ENCODE measurements at regions not wholly inside any gene's neighbourhood (a gene's known extent, or its start where the extent isn't known, plus 50 kb on each side); places are given as distances from the start of the nearest gene placed in this dataset.
"Not testable (repeated sequence)": the region's sequence is repeated elsewhere in the genome, so short reads cannot be mapped to it uniquely, and the experiment has no call there.

DNA sequence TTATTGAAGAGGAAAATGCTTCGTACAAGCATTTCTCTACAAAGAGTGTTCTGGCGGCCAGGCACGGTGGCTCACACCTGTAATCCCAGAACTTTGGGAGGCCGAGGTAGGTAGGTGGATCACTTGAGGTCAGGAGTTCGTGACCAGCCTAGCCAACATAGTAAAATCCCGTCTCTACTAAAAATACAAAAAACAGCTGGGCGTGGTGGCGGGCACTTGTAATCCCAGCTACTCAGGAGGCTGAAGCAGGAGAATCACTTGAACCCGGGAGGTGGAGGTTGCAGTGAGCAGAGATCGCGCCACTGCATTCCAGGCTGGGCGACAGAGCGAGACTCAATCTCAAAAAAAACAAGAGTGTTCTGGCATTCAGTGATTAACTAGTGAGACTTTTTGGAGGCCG lies 117.0 kb upstream of the DMRT1 start:
- H3K36me3 ChIP-seq (ENCODE audit: control insufficient read depth in 4 of 4, insufficient read depth in 4 of 4, low read length in 3 of 4): peaks cover 0 to 29% (median 15%) of the 10 kb centered on the region in 4 experiments
- H3K9me3 ChIP-seq (ENCODE audit: control extremely low read depth in 1 of 5, control insufficient read depth in 4 of 5, insufficient read depth in 2 of 5, low read depth in 1 of 5, low read length in 4 of 5); H3K4me3 ChIP-seq (ENCODE audit: control insufficient read depth in 1 of 7, extremely low read depth in 1 of 7, insufficient read depth in 4 of 7, low read depth in 2 of 7, low read length in 6 of 7); DNase-seq; CTCF ChIA-PET; H3K27me3 ChIP-seq (replicated peaks in 2 of 5; ENCODE audit: control insufficient read depth in 4 of 5, insufficient read depth in 5 of 5, low read length in 4 of 5); H3K4me1 ChIP-seq (ENCODE audit: control extremely low read depth in 1 of 4, control insufficient read depth in 4 of 4, insufficient read depth in 4 of 4, low read length in 3 of 4); H3K27ac ChIP-seq (ENCODE audit: insufficient read depth in 1 of 2, low read depth in 1 of 2, low read length in 2 of 2, poor library complexity in 1 of 2, severe bottlenecking in 2 of 2); POLR2A ChIA-PET: not testable (repeated sequence)
- WGBS (ENCODE audit: insufficient coverage): 98% methylated on average over 11 of the region's 14 CpGs

GRCh38 chr9:726005-726404 lies 115.5 kb upstream of the DMRT1 start:
- Histone ChIP-seq H3K27me3 (replicated peaks in 2 of 5; ENCODE audit: control insufficient read depth in 4 of 5, insufficient read depth in 5 of 5, low read length in 4 of 5) (no peaks in the 10 kb centered on the region), H3K4me3 (ENCODE audit: control insufficient read depth in 1 of 7, extremely low read depth in 1 of 7, insufficient read depth in 4 of 7, low read depth in 2 of 7, low read length in 6 of 7) (no peak overlapping the region), H3K4me1 (ENCODE audit: control extremely low read depth in 1 of 4, control insufficient read depth in 4 of 4, insufficient read depth in 4 of 4, low read length in 3 of 4) (no peaks in the 10 kb centered on the region), H3K36me3 (ENCODE audit: control insufficient read depth in 4 of 4, insufficient read depth in 4 of 4, low read length in 3 of 4) (peaks cover 0 to 29% (median 22%) of the 10 kb centered on the region in 4 experiments), H3K27ac (ENCODE audit: insufficient read depth in 1 of 2, low read depth in 1 of 2, low read length in 2 of 2, poor library complexity in 1 of 2, severe bottlenecking in 2 of 2) (no peak overlapping the region), H3K9me3 (ENCODE audit: control extremely low read depth in 1 of 5, control insufficient read depth in 4 of 5, insufficient read depth in 2 of 5, low read depth in 1 of 5, low read length in 4 of 5) (no peaks in the 10 kb centered on the region)
- WGBS (ENCODE audit: insufficient coverage): 93% methylated on average over 4 of the region's 4 CpGs
- ChIA-PET POLR2A (no interaction called here), CTCF (interaction anchor here (1.9 kb wide), 1 partner anchor 11 kb away, joined by 4 read pairs; no protein-coding TSS in a partner anchor)
- no peak for DNase-seq

DNA sequence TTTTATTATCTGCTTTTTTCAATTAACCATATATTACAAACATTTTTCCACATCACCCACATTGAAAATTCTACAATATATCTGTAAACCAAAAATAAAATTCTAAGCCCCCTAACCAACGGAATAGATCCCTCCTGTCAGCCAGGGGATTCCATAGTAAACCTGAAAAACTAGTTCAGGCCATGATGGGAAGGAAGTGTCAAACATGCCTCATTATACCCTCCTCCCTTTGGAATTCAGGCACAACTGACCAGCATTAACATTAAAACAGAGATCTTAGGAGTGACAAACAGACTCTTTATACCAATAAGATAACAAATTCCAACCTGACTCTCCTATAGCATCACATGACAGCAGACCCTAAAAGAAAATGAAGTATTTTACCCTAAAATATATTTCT lies 113.7 kb upstream of the DMRT1 start:
- Histone ChIP-seq H3K9me3 (ENCODE audit: control extremely low read depth in 1 of 5, control insufficient read depth in 4 of 5, insufficient read depth in 2 of 5, low read depth in 1 of 5, low read length in 4 of 5) (no peaks in the 10 kb centered on the region), H3K4me3 (ENCODE audit: control insufficient read depth in 1 of 7, extremely low read depth in 1 of 7, insufficient read depth in 4 of 7, low read depth in 2 of 7, low read length in 6 of 7) (no peak overlapping the region), H3K27ac (ENCODE audit: insufficient read depth in 1 of 2, low read depth in 1 of 2, low read length in 2 of 2, poor library complexity in 1 of 2, severe bottlenecking in 2 of 2) (no peak overlapping the region), H3K27me3 (replicated peaks in 2 of 5; ENCODE audit: control insufficient read depth in 4 of 5, insufficient read depth in 5 of 5, low read length in 4 of 5) (no peaks in the 10 kb centered on the region), H3K36me3 (ENCODE audit: control insufficient read depth in 4 of 4, insufficient read depth in 4 of 4, low read length in 3 of 4) (peaks cover 0 to 34% (median 31%) of the 10 kb centered on the region in 4 experiments), H3K4me1 (ENCODE audit: control extremely low read depth in 1 of 4, control insufficient read depth in 4 of 4, insufficient read depth in 4 of 4, low read length in 3 of 4) (no peaks in the 10 kb centered on the region)
- CTCF ChIA-PET: interaction anchor here (1.9 kb wide), 1 partner anchor 10 kb away, joined by 4 read pairs; no protein-coding TSS in a partner anchor
- no peak for DNase-seq
- POLR2A ChIA-PET: no interaction called here
- 100% methylated on average over 1 of the region's 1 CpG for WGBS (ENCODE audit: insufficient coverage)

DNA sequence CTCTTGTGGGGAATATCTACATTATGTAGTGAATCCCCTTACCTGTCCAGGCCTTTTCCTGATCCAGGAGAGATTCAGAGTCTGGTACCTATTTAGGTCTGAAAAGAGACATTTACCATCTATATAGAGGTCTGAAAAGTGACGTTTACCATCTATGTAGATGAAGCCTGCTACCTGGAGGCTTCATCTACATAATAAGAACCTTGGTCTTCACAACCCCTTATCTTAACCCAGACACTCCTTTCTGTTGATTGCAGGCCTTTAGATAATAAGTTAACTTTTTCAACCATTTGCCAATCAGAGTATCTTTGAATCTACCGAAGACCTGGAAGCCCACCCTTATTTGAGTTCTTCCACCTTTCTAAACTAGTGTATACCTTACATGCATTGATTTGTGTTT lies 113.0 kb upstream of the DMRT1 start:
- peaks cover 0 to 37% (median 30%) of the 10 kb centered on the region in 4 experiments for H3K36me3 ChIP-seq (ENCODE audit: control insufficient read depth in 4 of 4, insufficient read depth in 4 of 4, low read length in 3 of 4)
- CTCF ChIA-PET: no interaction called here
- no peak overlapping the region for H3K4me3 ChIP-seq (ENCODE audit: control insufficient read depth in 1 of 7, extremely low read depth in 1 of 7, insufficient read depth in 4 of 7, low read depth in 2 of 7, low read length in 6 of 7)
- no peaks in the 10 kb centered on the region for H3K4me1 ChIP-seq (ENCODE audit: control extremely low read depth in 1 of 4, control insufficient read depth in 4 of 4, insufficient read depth in 4 of 4, low read length in 3 of 4)
- DNase-seq: no peak
- no peak overlapping the region for H3K27ac ChIP-seq (ENCODE audit: insufficient read depth in 1 of 2, low read depth in 1 of 2, low read length in 2 of 2, poor library complexity in 1 of 2, severe bottlenecking in 2 of 2)
- WGBS (ENCODE audit: insufficient coverage): 90% methylated on average over 2 of the region's 2 CpGs
- H3K9me3 ChIP-seq (ENCODE audit: control extremely low read depth in 1 of 5, control insufficient read depth in 4 of 5, insufficient read depth in 2 of 5, low read depth in 1 of 5, low read length in 4 of 5): no peaks in the 10 kb centered on the region
- H3K27me3 ChIP-seq (replicated peaks in 2 of 5; ENCODE audit: control insufficient read depth in 4 of 5, insufficient read depth in 5 of 5, low read length in 4 of 5): no peaks in the 10 kb centered on the region
- POLR2A ChIA-PET: no interaction called here

DNA sequence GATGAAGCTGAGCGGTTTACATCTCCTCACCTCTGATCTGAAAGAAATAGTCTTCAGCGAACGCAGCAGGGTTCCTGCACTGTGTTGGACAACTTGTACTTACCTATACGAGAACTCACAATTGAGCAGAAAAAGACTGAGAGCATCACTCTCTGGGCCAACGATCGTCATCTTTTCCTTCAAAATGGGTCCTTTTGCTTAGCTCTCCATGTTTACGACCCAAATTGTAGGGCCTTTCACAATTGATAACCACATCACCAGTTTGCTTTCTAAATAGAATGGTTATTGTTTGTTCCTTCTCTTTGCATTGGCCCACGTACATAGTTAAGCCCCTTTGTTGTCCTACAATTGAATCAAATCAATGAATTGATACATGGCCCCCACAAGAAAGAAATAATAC lies 110.0 kb upstream of the DMRT1 start:
- no peaks in the 10 kb centered on the region for H3K27me3 ChIP-seq (replicated peaks in 2 of 5; ENCODE audit: control insufficient read depth in 4 of 5, insufficient read depth in 5 of 5, low read length in 4 of 5)
- no peak for DNase-seq
- H3K9me3 ChIP-seq (ENCODE audit: control extremely low read depth in 1 of 5, control insufficient read depth in 4 of 5, insufficient read depth in 2 of 5, low read depth in 1 of 5, low read length in 4 of 5): no peaks in the 10 kb centered on the region
- H3K36me3 ChIP-seq (ENCODE audit: control insufficient read depth in 4 of 4, insufficient read depth in 4 of 4, low read length in 3 of 4): peaks cover 0 to 52% (median 41%) of the 10 kb centered on the region in 4 experiments
- CTCF ChIA-PET: no interaction called here
- no peak overlapping the region for H3K4me3 ChIP-seq (ENCODE audit: control insufficient read depth in 1 of 7, extremely low read depth in 1 of 7, insufficient read depth in 4 of 7, low read depth in 2 of 7, low read length in 6 of 7)
- POLR2A ChIA-PET: no interaction called here
- no peak overlapping the region for H3K27ac ChIP-seq (ENCODE audit: insufficient read depth in 1 of 2, low read depth in 1 of 2, low read length in 2 of 2, poor library complexity in 1 of 2, severe bottlenecking in 2 of 2)
- H3K4me1 ChIP-seq (ENCODE audit: control extremely low read depth in 1 of 4, control insufficient read depth in 4 of 4, insufficient read depth in 4 of 4, low read length in 3 of 4): no peaks in the 10 kb centered on the region
- WGBS (ENCODE audit: insufficient coverage): 100% methylated on average over 5 of the region's 8 CpGs

GRCh38 chr9:734831-735511 lies 106.5 kb upstream of the DMRT1 start:
- POLR2A ChIA-PET: no interaction called here
- CTCF ChIA-PET: interaction anchor here (1.2 to 1.3 kb wide), 2 partner anchors 15 to 22 kb away, joined by 3 read pairs; no protein-coding TSS in a partner anchor
- Histone ChIP-seq H3K4me3 (ENCODE audit: control insufficient read depth in 1 of 7, extremely low read depth in 1 of 7, insufficient read depth in 4 of 7, low read depth in 2 of 7, low read length in 6 of 7) (no peak overlapping the region), H3K27me3 (replicated peaks in 2 of 5; ENCODE audit: control insufficient read depth in 4 of 5, insufficient read depth in 5 of 5, low read length in 4 of 5) (no peaks in the 10 kb centered on the region), H3K9me3 (ENCODE audit: control extremely low read depth in 1 of 5, control insufficient read depth in 4 of 5, insufficient read depth in 2 of 5, low read depth in 1 of 5, low read length in 4 of 5) (no peaks in the 10 kb centered on the region), H3K27ac (ENCODE audit: insufficient read depth in 1 of 2, low read depth in 1 of 2, low read length in 2 of 2, poor library complexity in 1 of 2, severe bottlenecking in 2 of 2) (no peak overlapping the region), H3K4me1 (ENCODE audit: control extremely low read depth in 1 of 4, control insufficient read depth in 4 of 4, insufficient read depth in 4 of 4, low read length in 3 of 4) (no peaks in the 10 kb centered on the region), H3K36me3 (ENCODE audit: control insufficient read depth in 4 of 4, insufficient read depth in 4 of 4, low read length in 3 of 4) (peaks cover 3 to 76% (median 59%) of the 10 kb centered on the region in 4 experiments)
- DNase-seq: no peak
- 88% methylated on average over 8 of the region's 9 CpGs for WGBS (ENCODE audit: insufficient coverage)

DNA sequence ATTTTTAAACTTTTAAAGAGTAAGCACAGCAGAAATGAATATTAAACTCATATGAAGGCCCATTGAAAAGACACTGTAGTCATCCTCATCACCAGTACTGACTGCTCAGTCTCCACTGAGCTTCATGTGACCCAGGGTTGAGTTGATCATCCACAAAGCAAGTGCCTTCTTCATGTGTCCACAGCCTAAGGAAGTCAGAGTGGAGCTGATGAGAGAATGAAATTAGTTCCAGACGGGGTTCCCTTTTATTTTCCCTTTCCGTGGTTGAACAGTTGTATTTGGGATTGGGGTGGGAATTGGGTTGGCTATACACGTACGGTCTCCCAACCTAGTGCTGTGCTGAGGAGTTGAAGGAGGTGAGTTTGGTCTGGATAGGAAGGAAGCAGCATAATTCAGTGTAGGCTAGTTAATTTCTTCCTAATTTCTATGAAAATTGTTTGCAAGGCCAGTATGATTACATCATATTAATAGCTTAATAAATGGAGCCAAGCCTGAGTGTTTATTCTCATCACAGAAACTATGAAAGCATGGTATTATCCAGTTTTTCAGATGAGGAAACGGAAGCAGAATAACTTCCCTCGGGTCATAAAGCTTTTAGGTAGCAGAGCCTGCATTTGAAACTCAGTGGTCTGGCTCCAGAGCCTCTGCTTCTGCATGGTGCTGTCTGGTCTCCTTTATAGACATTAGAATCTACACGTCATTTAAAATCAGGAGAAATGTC lies 103.9 kb upstream of the DMRT1 start:
- Histone ChIP-seq H3K4me3 (ENCODE audit: control insufficient read depth in 1 of 7, extremely low read depth in 1 of 7, insufficient read depth in 4 of 7, low read depth in 2 of 7, low read length in 6 of 7) (no peak overlapping the region), H3K9me3 (ENCODE audit: control extremely low read depth in 1 of 5, control insufficient read depth in 4 of 5, insufficient read depth in 2 of 5, low read depth in 1 of 5, low read length in 4 of 5) (no peaks in the 10 kb centered on the region), H3K4me1 (ENCODE audit: control extremely low read depth in 1 of 4, control insufficient read depth in 4 of 4, insufficient read depth in 4 of 4, low read length in 3 of 4) (no peaks in the 10 kb centered on the region), H3K36me3 (ENCODE audit: control insufficient read depth in 4 of 4, insufficient read depth in 4 of 4, low read length in 3 of 4) (peaks cover 3 to 77% (median 62%) of the 10 kb centered on the region in 4 experiments), H3K27ac (ENCODE audit: insufficient read depth in 1 of 2, low read depth in 1 of 2, low read length in 2 of 2, poor library complexity in 1 of 2, severe bottlenecking in 2 of 2) (no peak overlapping the region), H3K27me3 (replicated peaks in 2 of 5; ENCODE audit: control insufficient read depth in 4 of 5, insufficient read depth in 5 of 5, low read length in 4 of 5) (no peaks in the 10 kb centered on the region)
- no peak for DNase-seq
- ChIA-PET CTCF (interaction anchor here (0.6 to 1.6 kb wide), 6 partner anchors 11 to 123 kb away, joined by 3 to 6 read pairs (median 4); no protein-coding TSS in a partner anchor), POLR2A (no interaction called here)
- 96% methylated on average over 4 of the region's 7 CpGs for whole genome bisulfite sequencing (ENCODE audit: insufficient coverage)

Measured in common myeloid progenitor, CD34-positive (primary cell).